EL (cell line): ENCODE measurements at regions not wholly inside any gene's neighbourhood (a gene's known extent, or its start where the extent isn't known, plus 50 kb on each side); places are given as distances from the start of the nearest gene placed in this dataset.

Source experiments
- DNase-seq: peaks from one replicate; pipeline ENCODE4 v3.0.0-alpha.2; 2016

GRCh38 chr5:28523888-28524635, 1485.7 kb upstream of the CDH9 start:
- no peak for DNase-seq

DNA sequence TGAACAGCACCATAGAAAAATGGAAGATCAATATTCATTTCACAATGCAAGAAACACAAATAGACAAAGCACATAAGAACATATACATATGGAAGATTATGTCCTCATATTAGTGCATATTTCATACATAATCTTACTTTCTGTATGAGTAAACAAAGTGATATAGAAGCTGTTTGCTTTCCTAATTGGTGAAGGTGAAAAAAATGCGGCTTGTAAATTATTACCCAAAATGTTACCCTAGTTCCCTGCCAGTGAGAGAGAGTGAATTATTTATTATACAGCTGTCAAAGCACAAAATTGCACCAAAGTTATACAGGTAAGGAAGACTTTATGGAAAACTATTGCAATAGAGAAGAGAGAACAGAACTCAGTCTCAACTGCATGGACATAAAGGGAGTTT, 1485.0 kb upstream of the CDH9 start:
- no peak for DNase-seq

DNA sequence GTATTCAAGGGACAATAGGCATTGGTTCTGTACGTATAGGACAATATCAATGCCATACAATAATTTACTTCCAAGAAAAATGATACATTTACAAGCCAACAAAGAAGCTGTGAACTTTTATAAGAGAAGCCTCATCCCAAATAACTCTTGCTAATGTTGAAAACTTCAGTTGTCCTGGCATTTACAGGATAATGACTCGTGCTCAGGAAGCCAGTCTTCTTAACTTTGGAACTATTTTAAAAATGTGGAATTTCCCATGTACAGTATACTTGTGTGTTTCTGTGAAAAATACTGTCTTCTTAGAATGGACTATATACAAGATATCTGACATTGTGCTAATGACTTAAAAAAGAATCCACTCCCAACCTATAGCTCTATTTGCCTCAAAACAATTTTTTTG, 1479.3 kb upstream of the CDH9 start:
- DNase-seq, result no peak

DNA sequence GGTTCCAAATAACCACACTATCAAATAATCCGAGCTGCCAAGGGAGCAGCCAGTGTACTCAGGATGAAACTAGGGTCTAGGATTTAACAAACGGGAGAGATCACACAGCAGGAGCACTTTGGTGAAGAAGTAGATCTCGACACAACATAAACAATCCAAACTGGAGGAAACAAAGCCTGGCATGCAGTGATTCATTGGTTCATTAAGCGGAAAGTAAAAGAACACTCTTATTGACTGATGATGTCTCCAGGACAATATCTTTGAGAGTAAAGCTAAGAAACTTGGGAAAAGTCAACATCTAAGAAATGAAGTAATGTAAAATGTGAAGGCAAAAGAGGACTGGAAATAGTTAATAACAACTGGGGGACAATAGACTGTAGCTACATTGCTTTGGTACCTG, 1478.3 kb upstream of the CDH9 start:
- DNase-seq, result no peak

DNA sequence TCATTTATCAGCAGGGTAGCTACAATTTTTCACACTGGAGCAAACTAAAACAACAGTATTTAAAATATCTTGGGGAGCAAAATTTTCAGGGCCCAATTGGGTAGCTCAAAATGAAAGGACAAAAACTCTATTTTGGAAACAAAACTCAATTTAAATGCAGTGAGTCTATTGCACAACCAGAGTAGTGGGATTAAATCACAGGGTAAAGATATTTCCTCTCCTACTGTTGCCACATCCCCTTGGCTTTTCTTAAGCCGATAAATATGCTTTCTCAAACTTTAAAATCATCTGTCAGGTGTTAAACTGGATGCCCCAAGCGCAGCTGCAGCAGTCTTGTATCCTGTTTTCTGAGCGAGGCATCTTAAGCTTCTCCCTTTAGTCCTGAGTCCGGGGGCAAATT, 1474.3 kb upstream of the CDH9 start:
- DNase-seq, result no peak

- no peak for DNase-seq
Observed at GRCh38 chr5:28505121-28505520, 1466.7 kb upstream of the CDH9 start.

DNA sequence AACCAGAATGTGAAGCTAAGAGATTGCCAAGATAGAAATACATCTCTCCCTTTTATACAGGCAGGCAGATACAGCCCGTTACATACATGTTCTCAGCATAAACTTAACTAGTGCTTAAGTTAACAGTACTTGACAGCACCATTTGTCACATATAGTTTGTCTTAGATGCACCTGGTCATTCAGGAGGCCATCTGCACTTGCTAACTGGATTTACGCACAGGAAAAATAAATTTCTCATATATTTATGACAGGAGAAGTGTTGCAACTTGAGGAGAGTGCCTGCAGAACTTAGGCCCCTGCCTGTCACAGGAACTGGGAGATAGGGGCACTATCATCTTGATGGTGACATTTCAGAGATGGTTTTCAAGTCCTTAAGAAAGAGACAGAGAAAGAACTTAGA, 1462.1 kb upstream of the CDH9 start:
- no peak for DNase-seq

GRCh38 chr5:28499766-28500290, 1461.4 kb upstream of the CDH9 start:
- DNase-seq, result no peak

DNA sequence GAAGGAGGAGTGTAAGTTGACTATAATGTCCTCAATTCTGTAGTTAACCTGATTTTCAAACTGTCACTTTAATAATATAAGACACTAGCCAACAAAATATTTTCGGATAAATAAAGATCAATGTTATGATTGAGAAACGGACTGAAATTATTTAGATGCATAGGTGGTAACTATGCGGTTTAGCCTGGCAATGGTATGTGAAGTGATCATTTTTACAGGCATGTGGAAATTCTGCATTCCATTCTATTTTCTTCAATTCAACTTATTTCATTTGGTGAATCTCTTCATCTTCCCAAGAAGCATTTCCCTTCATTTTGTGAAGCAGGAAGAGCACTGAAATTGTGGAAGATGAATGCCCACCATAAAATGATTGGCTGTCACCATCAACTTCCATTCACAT, 1457.5 kb upstream of the CDH9 start:
- DNase-seq, result no peak

- no peak for DNase-seq
Observed at GRCh38 chr5:28493456-28493855, 1455.1 kb upstream of the CDH9 start.

- DNase-seq, result no peak
Observed at GRCh38 chr5:28488752-28489151, 1450.4 kb upstream of the CDH9 start.

DNA sequence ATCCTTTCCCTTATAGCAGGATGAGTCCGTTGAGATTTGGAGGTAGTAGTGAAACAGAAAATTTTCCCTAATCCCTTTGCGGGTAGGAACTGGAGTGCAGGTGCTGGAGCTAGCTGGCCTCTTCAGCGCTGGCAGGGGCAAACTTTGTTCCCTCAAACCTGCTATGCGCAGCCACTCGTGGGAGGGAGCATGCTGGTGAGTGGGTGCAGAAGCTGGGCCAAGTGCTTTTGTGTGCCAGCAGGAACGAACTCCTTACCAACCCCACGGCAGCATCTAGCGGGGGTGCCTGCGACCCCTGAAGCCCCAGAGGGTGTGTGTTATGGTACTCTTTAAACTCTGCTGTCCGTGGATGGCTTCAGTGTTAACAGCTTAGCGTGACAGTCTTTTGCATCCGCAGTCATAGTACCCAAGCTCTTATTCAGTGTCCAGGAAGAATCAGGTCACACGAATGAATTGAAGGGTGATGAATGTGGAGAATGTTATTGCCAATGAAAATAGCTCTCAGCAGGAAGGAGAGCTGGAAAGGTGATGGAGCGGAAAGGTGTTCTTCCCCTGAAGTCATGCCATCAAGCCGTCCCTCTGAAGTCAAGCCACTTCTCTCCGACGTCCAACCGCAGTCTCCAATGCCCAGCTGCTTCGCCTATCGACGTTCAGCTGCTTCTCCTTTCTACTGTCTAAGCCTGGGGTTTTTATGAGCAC, 1445.1 kb upstream of the CDH9 start:
- DNase-seq, result no peak

DNA sequence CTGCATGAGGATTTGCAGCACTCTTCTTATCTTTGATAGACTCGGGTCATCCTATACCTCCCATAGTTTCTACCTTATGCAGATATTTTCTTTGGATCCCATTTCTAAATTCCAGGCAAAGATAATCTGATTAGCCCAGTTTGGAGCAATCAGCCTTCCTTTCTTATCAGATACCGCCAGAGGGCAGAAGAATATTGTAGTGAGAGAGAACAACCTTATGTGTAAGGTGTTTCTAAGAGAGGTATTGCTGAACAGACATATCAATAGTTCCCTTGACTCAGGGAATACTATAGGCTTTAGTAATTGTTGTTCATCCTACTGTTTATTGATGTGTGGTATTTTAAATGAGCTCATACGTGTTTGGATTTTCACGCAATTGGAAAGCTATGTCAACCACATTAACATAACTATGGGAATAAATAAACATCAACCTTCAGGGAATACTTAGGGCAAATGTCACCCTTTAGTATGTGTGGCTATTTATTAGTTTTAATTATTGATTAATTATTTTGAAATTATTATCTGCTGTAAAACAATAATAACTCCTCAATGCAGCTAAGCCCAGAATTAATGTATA, 1435.2 kb upstream of the CDH9 start:
- no peak for DNase-seq

DNA sequence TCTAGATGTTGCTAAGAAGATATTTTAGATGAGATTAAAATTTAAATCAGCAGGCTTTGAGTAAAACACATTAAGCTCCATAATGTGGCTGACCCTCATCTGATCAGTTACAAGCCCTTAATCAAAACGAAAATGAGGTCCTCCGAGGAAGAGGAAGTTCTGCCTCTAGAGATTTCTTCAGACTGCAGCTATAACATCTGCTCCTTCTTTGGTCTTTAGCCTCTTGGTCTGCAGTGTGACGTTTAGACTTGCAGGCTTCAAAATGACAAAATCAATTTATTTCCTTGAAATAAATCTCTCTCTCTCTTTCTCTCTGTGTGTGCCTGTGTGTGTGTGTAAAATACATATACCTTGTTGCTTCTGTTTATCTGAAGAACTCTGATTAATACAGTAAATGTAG, 1429.8 kb upstream of the CDH9 start:
- no peak for DNase-seq

DNA sequence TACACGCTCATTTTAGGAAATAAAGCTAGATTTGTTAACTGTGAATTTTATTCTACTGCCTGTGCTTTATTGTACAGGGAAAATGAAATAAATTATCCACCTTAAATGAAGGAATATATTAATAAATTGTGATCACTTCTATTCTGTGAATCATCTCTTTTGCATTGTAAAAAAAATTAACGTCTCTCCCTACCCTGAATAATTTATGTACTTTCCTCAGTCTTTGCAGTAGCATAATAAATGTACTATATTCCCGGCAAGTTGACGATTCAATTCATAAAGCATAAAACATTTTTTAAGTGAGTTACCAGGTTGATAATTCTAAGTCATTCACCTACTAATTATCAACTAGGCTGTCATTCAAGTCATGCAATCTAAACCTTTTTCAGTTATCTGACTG, 1425.3 kb upstream of the CDH9 start:
- DNase-seq, result no peak

DNA sequence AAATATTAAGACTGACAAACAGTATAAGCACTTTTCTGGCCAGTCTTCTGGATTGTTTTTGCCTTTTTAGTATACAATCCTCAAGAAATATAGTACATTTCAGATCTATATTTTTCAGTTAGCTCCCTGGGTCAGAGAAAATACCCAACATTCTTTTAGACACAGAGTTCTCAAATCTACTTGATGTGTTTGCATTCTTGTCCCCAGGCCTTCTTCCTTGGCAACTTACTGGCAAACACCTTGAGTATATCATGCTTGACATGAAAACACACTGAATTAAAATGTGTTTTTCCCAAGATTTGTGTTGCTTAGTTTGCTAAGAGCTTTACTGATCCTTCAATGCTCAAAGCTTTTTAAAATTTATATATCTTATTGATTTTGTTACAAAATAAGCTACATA, 1413.1 kb upstream of the CDH9 start:
- DNase-seq, result no peak

- no peak for DNase-seq
Observed at GRCh38 chr5:28450997-28451396, 1412.6 kb upstream of the CDH9 start.

- no peak for DNase-seq
Observed at GRCh38 chr5:28448791-28449190, 1410.4 kb upstream of the CDH9 start.

GRCh38 chr5:28430565-28431178, 1392.3 kb upstream of the CDH9 start:
- no peak for DNase-seq

DNA sequence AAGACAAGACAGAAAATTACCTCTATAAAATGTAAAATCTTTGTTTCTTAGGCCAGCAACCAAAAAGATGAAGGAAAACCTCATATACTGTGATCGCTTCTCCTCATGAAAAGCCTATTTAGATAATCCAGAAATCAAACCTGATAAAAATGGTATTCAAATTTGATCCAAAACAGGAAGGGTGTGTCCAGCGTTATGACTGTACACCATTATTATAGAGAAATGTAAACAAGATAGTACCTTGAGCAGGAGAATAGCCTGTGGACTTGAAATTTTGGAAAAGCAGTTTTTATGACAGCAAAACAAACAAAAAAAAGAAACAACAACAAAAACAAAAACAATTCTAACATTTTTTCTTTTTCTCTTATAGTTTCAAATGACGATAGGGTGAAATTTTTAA, 1382.8 kb upstream of the CDH9 start:
- DNase-seq, result no peak

DNA sequence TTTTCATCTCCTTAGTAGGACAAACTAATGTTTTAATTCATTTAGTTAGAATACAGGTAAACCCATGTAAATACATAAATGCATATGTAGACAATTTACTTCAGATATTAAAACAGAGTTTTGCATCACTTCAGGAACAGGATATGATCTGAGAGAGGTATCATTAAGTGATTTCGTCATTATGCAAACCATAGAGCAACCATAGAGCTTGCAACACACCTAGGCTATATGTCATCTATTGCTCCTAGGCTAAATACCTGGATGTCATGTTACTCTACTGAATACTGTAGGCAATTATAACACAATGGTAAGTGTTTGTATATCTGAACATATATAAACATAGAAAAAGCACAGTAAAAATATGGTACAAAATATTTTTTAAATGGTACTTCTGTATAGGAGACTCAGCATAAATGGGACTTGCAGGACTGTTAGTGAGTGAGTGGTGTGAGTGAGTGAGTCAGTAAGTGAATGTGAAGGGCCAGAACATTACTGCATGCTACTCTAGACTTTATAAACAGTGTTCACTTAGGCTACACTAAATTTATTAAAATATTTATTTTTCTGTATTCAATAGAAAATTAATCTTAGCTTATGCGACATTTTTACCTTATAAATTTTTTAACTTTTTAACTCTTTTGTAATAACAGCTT, 1377.5 kb upstream of the CDH9 start:
- no peak for DNase-seq

GRCh38 chr5:28414619-28415018, 1376.2 kb upstream of the CDH9 start:
- no peak for DNase-seq

DNA sequence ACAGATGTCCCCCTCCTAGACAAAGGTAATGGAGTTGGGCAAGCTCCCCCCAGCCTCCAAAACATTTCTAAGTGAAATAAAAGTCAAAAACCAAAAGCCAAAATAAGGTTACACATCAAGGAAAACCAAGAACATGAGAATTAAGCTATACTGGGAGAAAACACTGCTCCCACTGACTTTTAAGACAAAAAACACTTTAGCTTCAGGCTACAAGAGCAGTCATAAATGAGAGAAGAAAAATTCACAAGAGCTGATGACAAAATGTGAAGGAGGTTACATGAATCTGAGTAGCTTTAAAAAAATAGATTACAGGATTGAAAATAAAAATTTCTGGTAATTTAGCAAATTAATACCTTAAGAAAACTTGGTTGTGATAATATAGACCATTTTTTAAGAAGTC, 1370.3 kb upstream of the CDH9 start:
- no peak for DNase-seq
